ENCODE measurements at regions not wholly inside any gene's neighbourhood (a gene's known extent, or its start where the extent isn't known, plus 50 kb on each side); places are given as distances from the start of the nearest gene placed in this dataset.

DNA sequence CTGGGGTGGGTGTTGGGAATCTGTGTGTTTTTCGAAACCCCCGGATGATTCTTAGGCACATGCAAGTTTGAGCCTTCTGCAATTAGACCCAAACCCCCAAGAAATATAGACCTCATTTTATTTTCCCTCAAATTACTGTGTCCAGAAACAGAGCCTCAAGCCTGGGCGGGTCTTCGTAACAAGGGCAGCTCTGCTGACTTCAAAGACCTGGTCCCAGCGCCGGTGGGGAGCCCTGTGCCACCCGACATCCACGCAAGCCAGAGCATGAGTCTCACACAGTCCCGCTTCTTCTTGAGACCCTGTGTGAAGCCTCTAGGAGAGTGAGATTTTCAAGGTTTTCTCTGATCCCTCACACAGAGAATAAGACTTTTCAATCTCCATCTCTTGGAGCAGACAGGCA lies 397.3 kb downstream of the RPS6KC1 start:
- H3K9me3 ChIP-seq: no peaks in the 10 kb centered on the region
- no peak overlapping the region for H3K4me3 ChIP-seq
- H3K27ac ChIP-seq: no peak overlapping the region
- no peak for DNase-seq
- TF ChIP-seq, protein P1, sequence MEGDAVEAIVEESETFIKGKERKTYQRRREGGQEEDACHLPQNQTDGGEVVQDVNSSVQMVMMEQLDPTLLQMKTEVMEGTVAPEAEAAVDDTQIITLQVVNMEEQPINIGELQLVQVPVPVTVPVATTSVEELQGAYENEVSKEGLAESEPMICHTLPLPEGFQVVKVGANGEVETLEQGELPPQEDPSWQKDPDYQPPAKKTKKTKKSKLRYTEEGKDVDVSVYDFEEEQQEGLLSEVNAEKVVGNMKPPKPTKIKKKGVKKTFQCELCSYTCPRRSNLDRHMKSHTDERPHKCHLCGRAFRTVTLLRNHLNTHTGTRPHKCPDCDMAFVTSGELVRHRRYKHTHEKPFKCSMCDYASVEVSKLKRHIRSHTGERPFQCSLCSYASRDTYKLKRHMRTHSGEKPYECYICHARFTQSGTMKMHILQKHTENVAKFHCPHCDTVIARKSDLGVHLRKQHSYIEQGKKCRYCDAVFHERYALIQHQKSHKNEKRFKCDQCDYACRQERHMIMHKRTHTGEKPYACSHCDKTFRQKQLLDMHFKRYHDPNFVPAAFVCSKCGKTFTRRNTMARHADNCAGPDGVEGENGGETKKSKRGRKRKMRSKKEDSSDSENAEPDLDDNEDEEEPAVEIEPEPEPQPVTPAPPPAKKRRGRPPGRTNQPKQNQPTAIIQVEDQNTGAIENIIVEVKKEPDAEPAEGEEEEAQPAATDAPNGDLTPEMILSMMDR (IDR thresholded peaks at IDR 0.05): no peak
- TF ChIP-seq POLR2AphosphoS5 (IDR thresholded peaks at IDR 0.05) (no peak), EP300 (IDR thresholded peaks at IDR 0.05; ENCODE audit: low read depth) (no peak), POLR2A (IDR thresholded peaks at IDR 0.05) (no peak)
- no peaks in the 10 kb centered on the region for H3K36me3 ChIP-seq
- no peaks in the 10 kb centered on the region for H3K4me1 ChIP-seq
- intact Hi-C loops (cut with DNase I; ENCODE audit: low total_unique reads): no loop called here
- in situ Hi-C loops (cut with MboI; ENCODE audit: low pct_ligation_motif_present in 1 of 4, low pct_unique_long_range_greater_than_20kb in 1 of 4, low sequenced_read_pairs in 3 of 4): no loop called here
- 86 to 93% methylated on average over 9 of the region's 9 CpGs for WGBS, 2 donors (ENCODE audit: low coverage in 1 of 2)
- H3K27me3 ChIP-seq: no peaks in the 10 kb centered on the region

DNA sequence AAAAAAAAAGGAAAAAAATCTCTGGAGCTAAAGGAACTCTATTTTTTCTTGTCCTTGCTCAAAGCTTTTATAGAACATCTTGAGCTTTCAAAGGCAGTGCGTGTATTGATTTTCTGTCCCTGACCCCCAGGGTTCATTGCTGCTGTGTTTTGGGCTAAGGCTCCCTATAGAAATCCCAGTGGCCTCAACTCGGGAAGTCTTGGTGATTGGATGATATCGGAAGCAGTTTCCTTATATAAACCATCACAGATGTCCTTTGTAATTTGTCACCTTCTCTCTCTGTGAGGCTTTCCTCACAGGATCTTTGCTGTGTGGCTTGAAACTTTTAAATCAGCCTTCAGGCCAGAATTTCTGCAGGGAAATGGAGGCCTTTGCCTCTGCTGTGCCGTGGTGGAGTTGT lies 397.7 kb downstream of the RPS6KC1 start:
- Histone ChIP-seq H3K4me1 (no peaks in the 10 kb centered on the region), H3K27me3 (no peaks in the 10 kb centered on the region), H3K27ac (no peak overlapping the region), H3K4me3 (no peak overlapping the region), H3K9me3 (no peaks in the 10 kb centered on the region), H3K36me3 (no peaks in the 10 kb centered on the region)
- intact Hi-C loops (cut with DNase I; ENCODE audit: low total_unique reads): no loop called here
- no peak for DNase-seq
- 69 to 77% methylated on average over 3 to 4 of the region's 4 CpGs for WGBS, 2 donors (ENCODE audit: low coverage in 1 of 2)
- in situ Hi-C loops (cut with MboI; ENCODE audit: low pct_ligation_motif_present in 1 of 4, low pct_unique_long_range_greater_than_20kb in 1 of 4, low sequenced_read_pairs in 3 of 4): no loop called here
- TF ChIP-seq, protein P1 (IDR thresholded peaks at IDR 0.05): no peak
- TF ChIP-seq POLR2A (IDR thresholded peaks at IDR 0.05) (no peak), POLR2AphosphoS5 (IDR thresholded peaks at IDR 0.05) (no peak), EP300 (IDR thresholded peaks at IDR 0.05; ENCODE audit: low read depth) (no peak)

DNA sequence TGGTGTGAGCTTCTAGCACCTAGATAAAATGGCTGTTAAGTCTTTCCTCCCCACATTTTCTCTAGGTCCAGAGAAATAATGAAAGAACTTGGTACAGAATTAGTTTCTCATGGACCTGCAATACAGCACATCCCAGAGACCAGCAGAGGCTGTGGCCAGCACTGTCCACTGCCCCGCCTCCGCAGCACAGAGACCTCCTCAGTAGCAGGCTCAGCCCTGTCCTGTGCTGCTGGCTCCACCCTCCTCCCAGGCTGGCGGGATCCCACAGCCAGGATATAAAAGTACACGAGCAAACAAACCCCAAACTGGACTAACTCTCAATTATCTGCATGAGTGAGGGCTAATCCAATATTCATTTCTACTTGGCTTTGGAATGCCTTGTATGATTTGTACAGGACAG lies 401.5 kb downstream of the RPS6KC1 start:
- Histone ChIP-seq H3K4me3 (no peak overlapping the region), H3K4me1 (no peaks in the 10 kb centered on the region), H3K27me3 (no peaks in the 10 kb centered on the region), H3K36me3 (no peaks in the 10 kb centered on the region), H3K9me3 (no peaks in the 10 kb centered on the region), H3K27ac (no peak overlapping the region)
- TF ChIP-seq POLR2AphosphoS5 (IDR thresholded peaks at IDR 0.05) (no peak), EP300 (IDR thresholded peaks at IDR 0.05; ENCODE audit: low read depth) (no peak), POLR2A (IDR thresholded peaks at IDR 0.05) (no peak)
- TF ChIP-seq, protein P1 (IDR thresholded peaks at IDR 0.05): no peak
- intact Hi-C loops (cut with DNase I; ENCODE audit: low total_unique reads): no loop called here
- WGBS, 2 donors (ENCODE audit: low coverage in 1 of 2): 78% methylated on average over 4 of the region's 4 CpGs; no CpG with 5 or more reads in 1 of the 2 donors
- DNase-seq: no peak
- in situ Hi-C loops (cut with MboI; ENCODE audit: low pct_ligation_motif_present in 1 of 4, low pct_unique_long_range_greater_than_20kb in 1 of 4, low sequenced_read_pairs in 3 of 4): no loop called here

DNA sequence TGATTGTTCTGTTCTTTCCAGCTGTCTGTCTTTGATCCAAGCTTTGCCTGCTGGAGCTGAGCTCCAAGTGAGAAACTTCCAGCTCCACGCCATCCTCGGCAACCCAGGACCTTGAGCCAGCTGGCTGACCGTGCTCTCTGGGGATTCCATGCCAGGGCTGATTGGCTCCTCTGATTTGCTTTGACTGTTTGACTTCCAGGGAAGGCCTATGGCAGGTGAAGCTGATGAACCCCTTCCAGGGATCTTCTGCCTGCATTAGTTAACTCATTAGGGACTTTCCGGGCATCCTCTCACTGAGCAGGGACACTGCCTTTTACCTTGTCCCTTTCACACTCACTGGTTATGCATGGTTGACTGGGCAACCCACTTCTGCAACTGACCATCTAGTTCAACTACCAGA lies 406.1 kb downstream of the RPS6KC1 start:
- Histone ChIP-seq H3K4me3 (no peak overlapping the region), H3K27me3 (no peaks in the 10 kb centered on the region), H3K9me3 (no peaks in the 10 kb centered on the region), H3K4me1 (no peaks in the 10 kb centered on the region), H3K27ac (no peak overlapping the region), H3K36me3 (no peaks in the 10 kb centered on the region)
- DNase-seq: no peak
- WGBS, 2 donors (ENCODE audit: low coverage in 1 of 2): 61 to 100% methylated on average over 1 to 4 of the region's 4 CpGs
- in situ Hi-C loops (cut with MboI; ENCODE audit: low pct_ligation_motif_present in 1 of 4, low pct_unique_long_range_greater_than_20kb in 1 of 4, low sequenced_read_pairs in 3 of 4) (no loop called here), intact Hi-C loops (cut with DNase I; ENCODE audit: low total_unique reads) (no loop called here)
- TF ChIP-seq POLR2A (IDR thresholded peaks at IDR 0.05) (no peak), POLR2AphosphoS5 (IDR thresholded peaks at IDR 0.05) (no peak), EP300 (IDR thresholded peaks at IDR 0.05; ENCODE audit: low read depth) (no peak)
- TF ChIP-seq, protein P1 (IDR thresholded peaks at IDR 0.05): no peak
